ENCODE measurements at regions not wholly inside any gene's neighbourhood (a gene's known extent, or its start where the extent isn't known, plus 50 kb on each side); places are given as distances from the start of the nearest gene placed in this dataset.

DNA sequence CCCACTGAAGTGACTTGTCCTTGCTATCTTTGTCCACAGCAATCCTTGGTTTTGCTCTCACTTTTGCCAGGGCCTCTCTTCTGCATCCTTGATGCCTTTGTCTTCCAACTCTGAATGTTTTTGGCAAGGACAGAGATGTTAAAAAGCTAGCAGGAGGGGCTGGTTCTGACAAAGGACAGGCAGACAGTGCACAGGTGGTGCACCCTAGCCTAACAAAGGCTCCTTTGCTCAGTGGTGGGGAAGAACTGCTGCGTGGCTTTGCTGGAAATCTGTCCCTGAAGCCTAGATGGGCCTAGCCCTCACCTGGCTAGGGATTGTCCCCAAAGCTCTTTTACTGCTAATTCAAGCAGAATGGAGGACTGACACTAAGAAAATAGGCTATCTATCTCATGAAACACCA, 233.5 kb downstream of the MAN2A1 start (continued):
- TF ChIP-seq, protein P1, sequence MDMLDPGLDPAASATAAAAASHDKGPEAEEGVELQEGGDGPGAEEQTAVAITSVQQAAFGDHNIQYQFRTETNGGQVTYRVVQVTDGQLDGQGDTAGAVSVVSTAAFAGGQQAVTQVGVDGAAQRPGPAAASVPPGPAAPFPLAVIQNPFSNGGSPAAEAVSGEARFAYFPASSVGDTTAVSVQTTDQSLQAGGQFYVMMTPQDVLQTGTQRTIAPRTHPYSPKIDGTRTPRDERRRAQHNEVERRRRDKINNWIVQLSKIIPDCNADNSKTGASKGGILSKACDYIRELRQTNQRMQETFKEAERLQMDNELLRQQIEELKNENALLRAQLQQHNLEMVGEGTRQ (IDR thresholded peaks at IDR 0.05; ENCODE audit: low read length) = no peak
- TF ChIP-seq YY1 (IDR thresholded peaks at IDR 0.05; ENCODE audit: low read depth, low read length) = no peak
